Parathyroid adenoma (tissue), 2 donors: ENCODE measurements at regions not wholly inside any gene's neighbourhood (a gene's known extent, or its start where the extent isn't known, plus 50 kb on each side); places are given as distances from the start of the nearest gene placed in this dataset.

Experiments used
- H2AFZ ChIP-seq: fragments of 300-600 bp; sonication (generic); one replicate; pipeline ENCODE4 v1.7.0; 2017; ENCODE audit warnings: antibody characterized with exemption, mild to moderate bottlenecking
- H3K27ac ChIP-seq: fragments of 300-600 bp; sonication (generic); one replicate; pipeline ENCODE4 v1.7.0; 2017
- H3K27me3 ChIP-seq: fragments of 300-600 bp; sonication (generic); one replicate; pipeline ENCODE4 v1.7.0; 2017; ENCODE audit warnings: low read length; ENCODE audit not compliant: control insufficient read depth, insufficient read depth
- H3K36me3 ChIP-seq: fragments of 300-600 bp; sonication (generic); one replicate; pipeline ENCODE4 v1.7.0; 2017; ENCODE audit warnings: low read length; ENCODE audit not compliant: control insufficient read depth, insufficient read depth
- H3K4me1 ChIP-seq: fragments of 300-600 bp; sonication (generic); one replicate; pipeline ENCODE4 v1.7.0; 2017; ENCODE audit warnings: control low read depth
- H3K4me2 ChIP-seq: fragments of 300-600 bp; sonication (generic); one replicate; pipeline ENCODE4 v1.7.0; 2017; ENCODE audit warnings: low read length
- H3K4me3 ChIP-seq: fragments of 300-600 bp; sonication (generic); one replicate; pipeline ENCODE4 v1.7.0; 2017; ENCODE audit warnings: low read depth, low read length
- H3K79me2 ChIP-seq: fragments of 300-600 bp; sonication (generic); one replicate; pipeline ENCODE4 v1.7.0; 2017; ENCODE audit warnings: control low read depth
- H3K9ac ChIP-seq: fragments of 300-600 bp; sonication (generic); one replicate; pipeline ENCODE4 v1.7.0; 2017; ENCODE audit warnings: mild to moderate bottlenecking
- H3K9me3 ChIP-seq: fragments of 300-600 bp; sonication (generic); one replicate; pipeline ENCODE4 v1.7.0; 2017; ENCODE audit warnings: low read length; ENCODE audit not compliant: control insufficient read depth
- TF ChIP-seq, protein P1 (sequence below): fragments of 300-600 bp; sonication (generic); IDR thresholded peaks from one replicate; pipeline ENCODE4 v1.7.0; 2017; ENCODE audit warnings: antibody characterized with exemption, mild to moderate bottlenecking
- donor health status: primary hyperparathyroidism.

DNA sequence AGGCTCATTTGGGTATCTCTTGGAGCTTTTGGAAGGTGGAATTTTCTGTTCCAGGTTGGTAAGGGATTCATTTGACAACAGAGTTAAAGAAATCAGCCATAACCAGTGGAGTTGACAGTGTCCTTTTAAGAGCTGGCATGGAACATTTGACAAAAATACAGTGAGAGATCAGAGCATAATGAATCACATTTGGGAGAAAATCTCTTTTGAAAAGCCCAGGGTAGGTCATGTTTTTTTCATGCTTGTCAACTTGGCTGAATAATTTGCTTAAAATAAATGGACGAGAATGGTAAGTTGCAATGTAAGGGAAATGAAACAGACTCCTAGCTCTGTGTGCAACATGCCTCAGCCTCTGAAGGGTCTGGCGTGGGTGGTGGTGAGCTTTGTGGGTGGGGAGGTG is 235.3 kb upstream of the N4BP1 start:
- Histone ChIP-seq H3K9me3 (no peaks in the 10 kb centered on the region), H3K4me3 (no peak overlapping the region), H3K9ac (no peak overlapping the region), H3K4me1 (no peaks in the 10 kb centered on the region), H3K27ac (no peak overlapping the region), H2AFZ (no peak overlapping the region), H3K79me2 (no peaks in the 10 kb centered on the region), H3K36me3 (no peaks in the 10 kb centered on the region), H3K4me2 (no peak overlapping the region), H3K27me3 (no peaks in the 10 kb centered on the region)
- TF ChIP-seq, protein P1, sequence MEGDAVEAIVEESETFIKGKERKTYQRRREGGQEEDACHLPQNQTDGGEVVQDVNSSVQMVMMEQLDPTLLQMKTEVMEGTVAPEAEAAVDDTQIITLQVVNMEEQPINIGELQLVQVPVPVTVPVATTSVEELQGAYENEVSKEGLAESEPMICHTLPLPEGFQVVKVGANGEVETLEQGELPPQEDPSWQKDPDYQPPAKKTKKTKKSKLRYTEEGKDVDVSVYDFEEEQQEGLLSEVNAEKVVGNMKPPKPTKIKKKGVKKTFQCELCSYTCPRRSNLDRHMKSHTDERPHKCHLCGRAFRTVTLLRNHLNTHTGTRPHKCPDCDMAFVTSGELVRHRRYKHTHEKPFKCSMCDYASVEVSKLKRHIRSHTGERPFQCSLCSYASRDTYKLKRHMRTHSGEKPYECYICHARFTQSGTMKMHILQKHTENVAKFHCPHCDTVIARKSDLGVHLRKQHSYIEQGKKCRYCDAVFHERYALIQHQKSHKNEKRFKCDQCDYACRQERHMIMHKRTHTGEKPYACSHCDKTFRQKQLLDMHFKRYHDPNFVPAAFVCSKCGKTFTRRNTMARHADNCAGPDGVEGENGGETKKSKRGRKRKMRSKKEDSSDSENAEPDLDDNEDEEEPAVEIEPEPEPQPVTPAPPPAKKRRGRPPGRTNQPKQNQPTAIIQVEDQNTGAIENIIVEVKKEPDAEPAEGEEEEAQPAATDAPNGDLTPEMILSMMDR: no peak

DNA sequence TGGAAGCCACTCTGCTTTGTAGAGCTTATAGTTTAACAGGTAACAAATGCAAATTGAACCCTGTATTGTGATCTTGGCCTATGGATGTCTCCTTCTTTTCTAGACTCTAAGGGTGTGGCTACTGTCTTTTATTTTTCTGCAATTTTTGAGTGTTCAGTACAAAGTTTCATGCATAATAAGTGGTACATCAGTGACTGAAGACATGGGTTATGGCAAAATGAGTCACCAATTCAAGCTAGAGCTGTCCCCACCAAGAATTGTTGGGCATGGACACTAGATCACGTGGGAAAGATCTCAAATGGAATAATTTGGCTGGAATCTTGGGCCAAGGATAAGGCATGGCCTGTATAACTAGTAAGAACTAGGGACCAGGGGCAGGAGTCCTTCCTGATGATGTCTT is 228.4 kb upstream of the N4BP1 start:
- Histone ChIP-seq H3K27me3 (no peaks in the 10 kb centered on the region), H3K4me2 (no peak overlapping the region), H3K4me1 (no peaks in the 10 kb centered on the region), H3K79me2 (no peaks in the 10 kb centered on the region), H3K27ac (no peak overlapping the region), H3K36me3 (no peaks in the 10 kb centered on the region), H3K4me3 (no peak overlapping the region), H2AFZ (no peak overlapping the region), H3K9me3 (no peaks in the 10 kb centered on the region), H3K9ac (no peak overlapping the region)
- TF ChIP-seq, protein P1: no peak

DNA sequence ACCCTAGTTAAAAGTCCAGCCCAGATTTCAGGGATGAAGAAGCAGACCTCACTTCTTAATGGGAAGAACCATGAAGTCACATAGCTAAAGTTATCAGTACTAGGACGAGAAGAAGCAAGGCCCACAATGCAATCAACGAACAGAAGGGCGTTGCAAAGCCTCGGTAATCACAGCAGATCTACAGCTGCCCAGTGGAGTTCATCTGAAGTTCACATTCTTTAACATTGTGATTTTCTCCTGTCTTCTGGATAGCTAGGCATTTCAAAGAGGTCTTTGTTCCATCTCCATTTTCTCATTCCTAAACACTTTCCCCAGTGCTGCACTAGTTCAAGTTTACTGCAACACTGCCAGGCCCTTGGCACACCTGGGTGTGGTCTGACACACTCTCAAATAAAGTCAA is 226.7 kb upstream of the N4BP1 start:
- no peaks in the 10 kb centered on the region for H3K27me3 ChIP-seq
- H3K4me2 ChIP-seq: no peak overlapping the region
- no peaks in the 10 kb centered on the region for H3K36me3 ChIP-seq
- H3K4me3 ChIP-seq: no peak overlapping the region
- H3K9ac ChIP-seq: no peak overlapping the region
- H3K27ac ChIP-seq: no peak overlapping the region
- no peaks in the 10 kb centered on the region for H3K9me3 ChIP-seq
- TF ChIP-seq, protein P1: no peak
- no peaks in the 10 kb centered on the region for H3K4me1 ChIP-seq
- no peak overlapping the region for H2AFZ ChIP-seq
- no peaks in the 10 kb centered on the region for H3K79me2 ChIP-seq

DNA sequence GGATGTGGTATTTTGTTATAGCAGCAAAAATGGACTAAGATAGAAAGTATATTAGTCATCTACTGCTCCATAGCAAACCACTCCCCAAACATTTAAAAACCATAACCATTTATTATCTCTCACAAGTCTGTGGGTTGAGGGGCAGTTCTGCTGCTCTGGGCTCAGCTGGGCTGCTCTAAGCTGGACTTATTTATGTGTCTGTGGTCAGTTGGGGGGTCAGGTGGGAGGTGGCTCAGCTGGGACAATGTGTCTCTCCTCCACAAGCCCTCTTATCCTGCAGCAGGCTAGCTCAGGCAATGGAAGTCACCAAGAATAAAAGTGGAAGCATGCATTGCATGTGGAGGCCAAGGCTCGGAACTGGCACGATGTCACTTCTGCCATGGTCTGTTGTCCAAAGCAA is 226.1 kb upstream of the N4BP1 start:
- Histone ChIP-seq H3K36me3 (no peaks in the 10 kb centered on the region), H3K9ac (no peak overlapping the region), H3K27me3 (no peaks in the 10 kb centered on the region), H3K4me3 (no peak overlapping the region), H2AFZ (no peak overlapping the region), H3K27ac (no peak overlapping the region), H3K9me3 (no peaks in the 10 kb centered on the region), H3K4me1 (peaks cover 3% of the 10 kb centered on the region), H3K4me2 (no peak overlapping the region), H3K79me2 (no peaks in the 10 kb centered on the region)
- TF ChIP-seq, protein P1: no peak

DNA sequence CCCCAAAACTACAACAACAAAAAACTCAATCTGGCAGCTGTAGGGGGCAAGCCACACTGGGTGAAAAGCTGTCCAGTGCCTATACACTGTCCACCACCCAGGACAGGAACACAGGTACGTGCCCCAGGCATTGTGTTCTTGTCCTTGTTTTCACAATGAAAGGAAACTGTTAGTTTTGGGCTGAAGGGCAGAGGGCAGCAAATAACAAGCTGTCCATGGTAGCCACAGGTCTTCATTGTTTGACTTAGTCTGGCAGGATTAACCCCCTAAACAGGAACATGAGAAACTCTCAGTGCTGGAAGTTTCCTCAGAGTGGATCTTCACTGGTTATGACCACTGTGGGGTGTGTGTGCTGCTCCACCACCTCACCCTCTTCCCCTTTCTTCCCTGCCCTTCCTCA is 224.6 kb upstream of the N4BP1 start:
- H3K9me3 ChIP-seq: no peaks in the 10 kb centered on the region
- no peak overlapping the region for H3K9ac ChIP-seq
- no peak overlapping the region for H2AFZ ChIP-seq
- no peaks in the 10 kb centered on the region for H3K27me3 ChIP-seq
- no peaks in the 10 kb centered on the region for H3K79me2 ChIP-seq
- no peak overlapping the region for H3K27ac ChIP-seq
- peaks cover 6% of the 10 kb centered on the region for H3K4me1 ChIP-seq
- TF ChIP-seq, protein P1: no peak
- H3K4me3 ChIP-seq: no peak overlapping the region
- H3K36me3 ChIP-seq: no peaks in the 10 kb centered on the region
- no peak overlapping the region for H3K4me2 ChIP-seq
